Keratinocyte (primary cell): ENCODE measurements at regions not wholly inside any gene's neighbourhood (a gene's known extent, or its start where the extent isn't known, plus 50 kb on each side); places are given as distances from the start of the nearest gene placed in this dataset.
A peak's percentile ranks its signal among the peaks of the same experiment; 100 is the strongest.

Source experiments
- DNase-seq: peaks from one replicate; pipeline ENCODE4 v3.0.0-alpha.2; 2011; ENCODE audit warnings: low read depth, missing footprints, low spot score
- FAIRE-seq: peaks from 2 replicates; lab custom pipeline; 2011; peaks lifted over from hg19 to GRCh38; lab: Jason Lieb, UNC
- H2AFZ ChIP-seq: 2 replicates; pipeline ENCODE4 v1.6.0; 2012; ENCODE audit warnings: low read length, control low read depth, inconsistent platforms; ENCODE audit not compliant: control insufficient read depth
- H3K27ac ChIP-seq: 2 replicates; pipeline ENCODE4 v1.5.1; 2011; ENCODE audit warnings: low read length; ENCODE audit not compliant: control insufficient read depth, insufficient read depth
- H3K27me3 ChIP-seq: 3 replicates; pipeline ENCODE4 v1.6.0; 2011; ENCODE audit warnings: low read length; ENCODE audit not compliant: control insufficient read depth, insufficient read depth; ENCODE audit errors: extremely low read depth
- H3K36me3 ChIP-seq, 2 experiments: 2 replicates in 1 of 2; 3 replicates in 1 of 2; pipeline ENCODE4 v1.5.1; 2011; ENCODE audit warnings: low read length in 2 of 2, mild to moderate bottlenecking in 1 of 2; ENCODE audit not compliant: control insufficient read depth in 2 of 2, insufficient read depth in 2 of 2; ENCODE audit errors: extremely low read depth in 1 of 2
- H3K4me1 ChIP-seq: 3 replicates; pipeline ENCODE4 v1.5.1; 2011; ENCODE audit warnings: low read length; ENCODE audit not compliant: control insufficient read depth, insufficient read depth; ENCODE audit errors: extremely low read depth
- H3K4me2 ChIP-seq: 3 replicates; pipeline ENCODE4 v1.6.0; 2011; ENCODE audit warnings: low read depth, low read length; ENCODE audit not compliant: control insufficient read depth, insufficient read depth; ENCODE audit errors: extremely low read depth
- H3K4me3 ChIP-seq, 3 experiments: fragments of 200-600 bp in 1 of 3; sonication (generic) in 1 of 3; 2 replicates in 2 of 3; 3 replicates in 1 of 3; pipeline ENCODE4 v1.5.1; 2011 to 2016; ENCODE audit warnings: low read length in 3 of 3, mild to moderate bottlenecking in 3 of 3, control low read depth in 2 of 3, inconsistent platforms in 1 of 3, low read depth in 1 of 3, mixed read lengths in 1 of 3, mixed run types in 1 of 3, moderate library complexity in 1 of 3; ENCODE audit not compliant: control insufficient read depth in 2 of 3, insufficient read depth in 2 of 3; ENCODE audit errors: extremely low read depth in 1 of 3
- H3K79me2 ChIP-seq: 2 replicates; pipeline ENCODE4 v1.6.0; 2012; ENCODE audit warnings: low read length; ENCODE audit not compliant: control insufficient read depth, insufficient read depth
- H3K9ac ChIP-seq: 3 replicates; pipeline ENCODE4 v1.6.0; 2011; ENCODE audit warnings: low read length; ENCODE audit not compliant: control insufficient read depth, insufficient read depth; ENCODE audit errors: extremely low read depth
- H3K9me1 ChIP-seq: 3 replicates; pipeline ENCODE4 v1.6.0; 2011; ENCODE audit warnings: low read length; ENCODE audit not compliant: control insufficient read depth, insufficient read depth; ENCODE audit errors: extremely low read depth
- H3K9me3 ChIP-seq: 2 replicates; pipeline ENCODE4 v1.5.1; 2012; ENCODE audit warnings: low read depth, low read length; ENCODE audit not compliant: control insufficient read depth
- H4K20me1 ChIP-seq: 3 replicates; pipeline ENCODE4 v1.6.0; 2011; ENCODE audit warnings: low read length; ENCODE audit not compliant: control insufficient read depth, insufficient read depth; ENCODE audit errors: extremely low read depth
- EZH2 ChIP-seq: IDR thresholded peaks from one replicate; pipeline ENCODE4 v1.6.1; 2012; ENCODE audit warnings: inconsistent platforms, mild to moderate bottlenecking, low read length, moderate library complexity
- dilution Hi-C: fragments of 300-500 bp; cut with MboI; formaldehyde crosslinking; loops from one replicate; pipeline ENCODE4 v1.7.0; 2020; ENCODE audit warnings: low sequenced_read_pairs; ENCODE audit not compliant: extremely low pct_ligation_motif_present
- TF ChIP-seq, protein P1 (sequence below), 3 experiments: IDR thresholded peaks in 1 of 3; conservative IDR thresholded peaks in 1 of 3; optimal IDR thresholded peaks in 1 of 3; 2 replicates in 2 of 3; 3 replicates in 1 of 3; pipeline versions ENCODE3 to v1.5.1; 2011; ENCODE audit warnings: low read length in 3 of 3, mild to moderate bottlenecking in 3 of 3, moderate library complexity in 2 of 3, control low read depth in 1 of 3, inconsistent platforms in 1 of 3; ENCODE audit not compliant: insufficient read depth in 2 of 3; ENCODE audit errors: extremely low read depth in 1 of 3

DNA sequence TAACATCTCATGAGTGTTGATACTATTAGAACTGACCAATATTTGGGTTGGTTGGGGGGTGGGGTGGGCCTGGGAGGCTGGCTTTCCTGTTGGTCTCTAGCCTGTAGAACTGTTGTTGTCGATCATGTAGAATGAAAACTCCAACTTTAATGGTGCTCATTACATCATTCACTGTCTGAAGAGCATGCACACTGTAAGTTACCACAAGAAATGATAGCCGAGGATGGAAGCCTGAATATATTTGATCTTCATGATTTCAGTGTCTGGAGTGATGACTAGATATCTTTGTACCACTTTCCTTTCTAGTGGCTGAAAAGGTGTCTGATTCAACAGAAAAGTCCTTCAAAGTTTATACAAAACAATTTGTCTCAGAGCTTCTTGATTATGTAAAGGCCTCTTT, 123.6 kb downstream of the XCL2 start:
- Histone ChIP-seq H3K4me2 (no peak overlapping the region), H3K27ac (no peak overlapping the region)

DNA sequence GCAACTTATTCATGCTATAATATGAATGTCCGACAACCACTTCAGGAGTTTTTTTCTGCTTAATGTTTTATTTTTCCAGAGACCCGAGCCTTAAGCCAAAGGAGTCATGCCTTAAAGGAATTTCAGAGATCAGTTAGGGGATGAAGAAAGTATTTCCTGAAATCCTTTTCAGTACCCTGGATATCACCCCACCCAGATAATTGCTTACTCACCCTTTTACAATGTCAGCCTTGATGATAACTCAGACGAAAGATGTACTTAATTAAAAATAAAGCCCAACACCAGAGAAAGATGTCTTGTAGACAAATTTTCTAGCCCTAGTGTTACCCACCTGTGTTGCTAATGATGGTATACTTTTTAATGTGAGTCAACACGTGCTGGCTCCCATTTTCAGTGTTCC, 124.1 kb downstream of the XCL2 start:
- no peaks in the 10 kb centered on the region for H3K4me1 ChIP-seq
- no peak overlapping the region for H3K9ac ChIP-seq
- DNase-seq, result no peak
- no peak overlapping the region for H2AFZ ChIP-seq
- peak; percentile 44 for FAIRE-seq
- H3K36me3 ChIP-seq, result no peaks in the 10 kb centered on the region
- no peaks in the 10 kb centered on the region for H3K9me3 ChIP-seq
- dilution Hi-C loops, result no loop called here
- peaks cover 10% of the 10 kb centered on the region for H3K27me3 ChIP-seq
- no peaks in the 10 kb centered on the region for H3K9me1 ChIP-seq
- no peak overlapping the region for H3K27ac ChIP-seq
- H3K79me2 ChIP-seq, result no peaks in the 10 kb centered on the region
- no peak overlapping the region for H3K4me2 ChIP-seq
- H4K20me1 ChIP-seq, result no peaks in the 10 kb centered on the region
- TF ChIP-seq, protein P1, sequence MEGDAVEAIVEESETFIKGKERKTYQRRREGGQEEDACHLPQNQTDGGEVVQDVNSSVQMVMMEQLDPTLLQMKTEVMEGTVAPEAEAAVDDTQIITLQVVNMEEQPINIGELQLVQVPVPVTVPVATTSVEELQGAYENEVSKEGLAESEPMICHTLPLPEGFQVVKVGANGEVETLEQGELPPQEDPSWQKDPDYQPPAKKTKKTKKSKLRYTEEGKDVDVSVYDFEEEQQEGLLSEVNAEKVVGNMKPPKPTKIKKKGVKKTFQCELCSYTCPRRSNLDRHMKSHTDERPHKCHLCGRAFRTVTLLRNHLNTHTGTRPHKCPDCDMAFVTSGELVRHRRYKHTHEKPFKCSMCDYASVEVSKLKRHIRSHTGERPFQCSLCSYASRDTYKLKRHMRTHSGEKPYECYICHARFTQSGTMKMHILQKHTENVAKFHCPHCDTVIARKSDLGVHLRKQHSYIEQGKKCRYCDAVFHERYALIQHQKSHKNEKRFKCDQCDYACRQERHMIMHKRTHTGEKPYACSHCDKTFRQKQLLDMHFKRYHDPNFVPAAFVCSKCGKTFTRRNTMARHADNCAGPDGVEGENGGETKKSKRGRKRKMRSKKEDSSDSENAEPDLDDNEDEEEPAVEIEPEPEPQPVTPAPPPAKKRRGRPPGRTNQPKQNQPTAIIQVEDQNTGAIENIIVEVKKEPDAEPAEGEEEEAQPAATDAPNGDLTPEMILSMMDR (optimal IDR thresholded peaks at IDR 0.05 in 1 of 3, IDR thresholded peaks at IDR 0.05 in 1 of 3, conservative IDR thresholded peaks at IDR 0.05 in 1 of 3; ENCODE audit: extremely low read depth in 1 of 3, insufficient read depth in 2 of 3, low read length in 3 of 3), result no peak
- no peak for TF ChIP-seq EZH2
- H3K4me3 ChIP-seq, result no peak overlapping the region

More for the DNA sequence above, 123.6 kb downstream of the XCL2 start:
- no peak for TF ChIP-seq EZH2
- TF ChIP-seq, protein P1 (optimal IDR thresholded peaks at IDR 0.05 in 1 of 3, IDR thresholded peaks at IDR 0.05 in 1 of 3, conservative IDR thresholded peaks at IDR 0.05 in 1 of 3; ENCODE audit: extremely low read depth in 1 of 3, insufficient read depth in 2 of 3, low read length in 3 of 3), result no peak
- Histone ChIP-seq H3K4me3 (no peak overlapping the region), H3K9me3 (no peaks in the 10 kb centered on the region), H3K9ac (no peak overlapping the region), H3K79me2 (no peaks in the 10 kb centered on the region), H3K4me1 (no peaks in the 10 kb centered on the region), H2AFZ (no peak overlapping the region), H4K20me1 (no peaks in the 10 kb centered on the region), H3K27me3 (peaks cover 10% of the 10 kb centered on the region), H3K36me3 (no peaks in the 10 kb centered on the region), H3K9me1 (no peaks in the 10 kb centered on the region)
- dilution Hi-C loops, result no loop called here
- FAIRE-seq (no peak), DNase-seq (no peak)
